Fibroblast of peridontal ligament (primary cell): ENCODE measurements at regions not wholly inside any gene's neighbourhood (a gene's known extent, or its start where the extent isn't known, plus 50 kb on each side); places are given as distances from the start of the nearest gene placed in this dataset.

Source experiments
- DNase-seq: peaks from one replicate; pipeline ENCODE4 v3.0.0-alpha.2; 2010; ENCODE audit errors: extremely low read depth

GRCh38 chr14:51473808-51474565 is 177.7 kb upstream of the FRMD6 start:
- DNase-seq = no peak

- no peak for DNase-seq
Measured at GRCh38 chr14:51474854-51475253, 176.9 kb upstream of the FRMD6 start.

GRCh38 chr14:51478175-51478621 is 173.5 kb upstream of the FRMD6 start:
- DNase-seq = peak; percentile 75

- DNase-seq = peak; percentile 79
Measured at GRCh38 chr14:51479584-51480325, 172.0 kb upstream of the FRMD6 start.

- no peak for DNase-seq
Measured at GRCh38 chr14:51481643-51482042, 170.1 kb upstream of the FRMD6 start.

GRCh38 chr14:51482102-51482501 is 169.6 kb upstream of the FRMD6 start:
- no peak for DNase-seq

- DNase-seq = peak; percentile 84
Measured at GRCh38 chr14:51484485-51484884, 167.2 kb upstream of the FRMD6 start.

GRCh38 chr14:51485733-51486132 is 166.0 kb upstream of the FRMD6 start:
- no peak for DNase-seq

GRCh38 chr14:51487848-51488247 is 163.9 kb upstream of the FRMD6 start:
- DNase-seq = no peak

GRCh38 chr14:51488569-51489220 is 163.0 kb upstream of the FRMD6 start:
- no peak for DNase-seq

GRCh38 chr14:51490205-51490604 is 161.5 kb upstream of the FRMD6 start:
- peak; percentile 64 for DNase-seq

GRCh38 chr14:51491036-51491545 is 160.6 kb upstream of the FRMD6 start:
- no peak for DNase-seq

GRCh38 chr14:51491776-51492175 is 159.9 kb upstream of the FRMD6 start:
- DNase-seq = no peak

GRCh38 chr14:51495319-51495718 is 156.4 kb upstream of the FRMD6 start:
- no peak for DNase-seq

- DNase-seq = no peak
Measured at GRCh38 chr14:51498411-51499227, 153.1 kb upstream of the FRMD6 start.

GRCh38 chr14:51500776-51501175 is 150.9 kb upstream of the FRMD6 start:
- no peak for DNase-seq

GRCh38 chr14:51501746-51502145 is 150.0 kb upstream of the FRMD6 start:
- no peak for DNase-seq

GRCh38 chr14:51504669-51505068 is 147.0 kb upstream of the FRMD6 start:
- DNase-seq = no peak

- DNase-seq = no peak
Measured at GRCh38 chr14:51507511-51507905, 144.2 kb upstream of the FRMD6 start.

GRCh38 chr14:51507906-51508511 is 143.7 kb upstream of the FRMD6 start:
- peak; percentile 84 for DNase-seq

GRCh38 chr14:51511265-51511664 is 140.4 kb upstream of the FRMD6 start:
- DNase-seq = no peak
